GM21717 (cell line): ENCODE measurements at regions not wholly inside any gene's neighbourhood (a gene's known extent, or its start where the extent isn't known, plus 50 kb on each side); places are given as distances from the start of the nearest gene placed in this dataset.

Source experiments
- ATAC-seq: cut with Tn5 transposase; IDR thresholded peaks from one replicate; pipeline ENCODE4 v1.9.1; 2021; ENCODE audit warnings: mild to moderate bottlenecking, moderate library complexity; ENCODE audit not compliant: unreplicated experiment

GRCh38 chr2:19043893-19044292 lies 314.5 kb downstream of the OSR1 start:
- ATAC-seq: no peak

GRCh38 chr2:19041434-19042041 lies 316.9 kb downstream of the OSR1 start:
- ATAC-seq: no peak

- ATAC-seq: no peak
Measured at GRCh38 chr2:19038071-19039015, 320.1 kb downstream of the OSR1 start.

GRCh38 chr2:19036091-19036490 lies 322.3 kb downstream of the OSR1 start:
- no peak for ATAC-seq

GRCh38 chr2:19035238-19035637 lies 323.2 kb downstream of the OSR1 start:
- no peak for ATAC-seq

GRCh38 chr2:19033240-19033639 lies 325.2 kb downstream of the OSR1 start:
- ATAC-seq: no peak

- ATAC-seq: no peak
Measured at GRCh38 chr2:19031642-19032041, 326.8 kb downstream of the OSR1 start.

GRCh38 chr2:19029655-19030054 lies 328.8 kb downstream of the OSR1 start:
- ATAC-seq: no peak

- ATAC-seq: no peak
Measured at GRCh38 chr2:19028587-19029375, 329.6 kb downstream of the OSR1 start.

- no peak for ATAC-seq
Measured at GRCh38 chr2:19027626-19028025, 330.8 kb downstream of the OSR1 start.

- ATAC-seq: no peak
Measured at GRCh38 chr2:19026261-19026660, 332.2 kb downstream of the OSR1 start.

GRCh38 chr2:19022334-19022733 lies 336.1 kb downstream of the OSR1 start:
- no peak for ATAC-seq

GRCh38 chr2:19021721-19022120 lies 336.7 kb downstream of the OSR1 start:
- no peak for ATAC-seq

GRCh38 chr2:19021100-19021476 lies 337.3 kb downstream of the OSR1 start:
- no peak for ATAC-seq

GRCh38 chr2:19020144-19021099 lies 338.0 kb downstream of the OSR1 start:
- ATAC-seq: no peak

- ATAC-seq: no peak
Measured at GRCh38 chr2:19009510-19009909, 348.9 kb downstream of the OSR1 start.

- no peak for ATAC-seq
Measured at GRCh38 chr2:19003554-19003953, 354.9 kb downstream of the OSR1 start.

GRCh38 chr2:19000776-19001175 lies 357.6 kb downstream of the OSR1 start:
- ATAC-seq: no peak

- ATAC-seq: no peak
Measured at GRCh38 chr2:18999198-18999597, 359.2 kb downstream of the OSR1 start.

- ATAC-seq: no peak
Measured at GRCh38 chr2:18998491-18998890, 359.9 kb downstream of the OSR1 start.
